Panc1 (cell line): ENCODE measurements at regions not wholly inside any gene's neighbourhood (a gene's known extent, or its start where the extent isn't known, plus 50 kb on each side); places are given as distances from the start of the nearest gene placed in this dataset.
"Not testable (repeated sequence)": the region's sequence is repeated elsewhere in the genome, so short reads cannot be mapped to it uniquely, and the experiment has no call there.

Experiments used
- ATAC-seq: fragments of 200-7000 bp; cut with Tn5 transposase; 2 replicates; pipeline ENCODE4 v1.9.1; 2020; ENCODE audit warnings: mild to moderate bottlenecking, moderate library complexity
- BruUV-seq: library from RNA; stranded (reverse); fragments of 400-500 nt; replicated peaks from 2 replicates; lab custom pipeline; 2021; lab: Mats Ljungman, UMichigan
- CTCF ChIA-PET: fragments of 300-600 bp; sonication (Branson Sonifier 250); formaldehyde crosslinking; loops from one replicate; lab custom pipeline; 2022; ENCODE audit warnings: antibody characterized with exemption; lab: Charles Lee
- POLR2A ChIA-PET: fragments of 300-600 bp; sonication (Branson Sonifier 250); formaldehyde crosslinking; loops from one replicate; lab custom pipeline; 2022; ENCODE audit warnings: antibody characterized with exemption; lab: Charles Lee
- DNase-seq: peaks from one replicate; pipeline ENCODE4 v3.0.0-alpha.2; 2010; ENCODE audit warnings: low read depth, low spot score
- H3K27ac ChIP-seq: 2 replicates; pipeline ENCODE4 v1.5.1; 2011; ENCODE audit warnings: mild to moderate bottlenecking, low read length, inconsistent platforms
- H3K27me3 ChIP-seq: fragments of 200-500 bp; sonication (Bioruptor generic); 2 replicates; pipeline ENCODE4 v1.6.0; 2014; ENCODE audit warnings: low read length, inconsistent platforms; ENCODE audit not compliant: control insufficient read depth, insufficient read depth
- H3K36me3 ChIP-seq: fragments of 200-500 bp; sonication (Bioruptor generic); 2 replicates; pipeline ENCODE4 v1.5.1; 2014; ENCODE audit warnings: inconsistent platforms, mild to moderate bottlenecking, low read length, moderate library complexity; ENCODE audit not compliant: control insufficient read depth, insufficient read depth
- H3K4me1 ChIP-seq: 2 replicates; pipeline ENCODE4 v1.5.1; 2011; ENCODE audit warnings: inconsistent platforms, mild to moderate bottlenecking, low read length, moderate library complexity; ENCODE audit not compliant: control insufficient read depth, insufficient read depth
- H3K4me3 ChIP-seq, 2 experiments: 2 replicates each; pipeline ENCODE4 v1.5.1; 2011 to 2012; ENCODE audit warnings: low read depth in 2 of 2, low read length in 2 of 2, mild to moderate bottlenecking in 2 of 2, inconsistent platforms in 1 of 2, moderate library complexity in 1 of 2
- H3K9me3 ChIP-seq: fragments of 200-500 bp; sonication (Bioruptor generic); 2 replicates; pipeline ENCODE4 v1.5.1; 2014; ENCODE audit warnings: low read depth, mild to moderate bottlenecking, inconsistent platforms, low read length, moderate library complexity; ENCODE audit not compliant: control insufficient read depth, insufficient read depth
- POLR2AphosphoS5 ChIP-seq: IDR thresholded peaks from 2 replicates; pipeline ENCODE4 v1.6.1; 2012; ENCODE audit warnings: mild to moderate bottlenecking, low read depth, low read length, moderate library complexity
- REST ChIP-seq, 2 experiments: IDR thresholded peaks; 2 replicates each; pipeline ENCODE4 v1.6.1; 2011 to 2012; ENCODE audit warnings: low read depth in 2 of 2, control low read depth in 1 of 2, low read length in 1 of 2, mild to moderate bottlenecking in 1 of 2, moderate library complexity in 1 of 2; ENCODE audit not compliant: insufficient read depth in 1 of 2
- SIN3A ChIP-seq: IDR thresholded peaks from 2 replicates; pipeline ENCODE4 v1.6.1; 2012; ENCODE audit warnings: low read depth, mild to moderate bottlenecking, low read length, moderate library complexity, borderline replicate concordance; ENCODE audit not compliant: insufficient read depth
- TCF7L2 ChIP-seq: IDR thresholded peaks from 2 replicates; pipeline ENCODE4 v1.6.1; 2011; ENCODE audit warnings: mild to moderate bottlenecking, low read depth, low read length, inconsistent platforms
- in situ Hi-C: cut with HindIII; loops from 2 replicates; pipeline ENCODE4 v1.10.0; 2016; ENCODE audit warnings: low sequenced_read_pairs, low pct_unique_long_range_greater_than_20kb
- intact Hi-C: fragments of 100-400 bp; cut with micrococcal nuclease; formaldehyde crosslinking; loops from one replicate; pipeline ENCODE4 v1.10.0; 2022; ENCODE audit not compliant: unreplicated experiment
- TF ChIP-seq, protein P1 (sequence below): fragments of 450-650 bp; IDR thresholded peaks from 2 replicates; pipeline ENCODE4 v1.5.1; 2017; ENCODE audit warnings: mild to moderate bottlenecking

DNA sequence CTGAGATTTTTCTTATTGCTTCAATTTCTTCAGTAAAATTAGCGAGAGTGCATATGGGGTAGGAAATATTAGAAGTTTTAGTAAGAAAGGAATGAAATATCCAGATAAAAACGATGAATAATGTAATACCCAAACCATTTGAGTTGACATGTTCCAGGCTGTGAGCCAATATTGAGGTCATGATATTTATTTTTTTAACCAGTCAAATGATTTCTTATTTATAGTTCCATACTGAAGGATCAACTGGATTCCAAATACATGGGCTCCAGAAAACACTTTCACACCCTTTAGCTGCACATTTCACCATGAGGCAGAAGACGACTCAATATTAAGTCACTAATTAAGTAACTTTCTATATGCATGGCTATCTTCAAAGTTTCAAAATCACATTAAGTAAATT lies 312.5 kb downstream of the PPP1R3A start:
- ChIA-PET CTCF (no interaction called here), POLR2A (no interaction called here)
- H3K27me3 ChIP-seq: no peaks in the 10 kb centered on the region
- TF ChIP-seq POLR2AphosphoS5 (no peak), TCF7L2 (no peak), SIN3A (no peak), REST (IDR thresholded peaks at IDR 0.05; ENCODE audit: insufficient read depth in 1 of 2, low read depth in 2 of 2, low read length in 1 of 2) (no peak)
- TF ChIP-seq, protein P1, sequence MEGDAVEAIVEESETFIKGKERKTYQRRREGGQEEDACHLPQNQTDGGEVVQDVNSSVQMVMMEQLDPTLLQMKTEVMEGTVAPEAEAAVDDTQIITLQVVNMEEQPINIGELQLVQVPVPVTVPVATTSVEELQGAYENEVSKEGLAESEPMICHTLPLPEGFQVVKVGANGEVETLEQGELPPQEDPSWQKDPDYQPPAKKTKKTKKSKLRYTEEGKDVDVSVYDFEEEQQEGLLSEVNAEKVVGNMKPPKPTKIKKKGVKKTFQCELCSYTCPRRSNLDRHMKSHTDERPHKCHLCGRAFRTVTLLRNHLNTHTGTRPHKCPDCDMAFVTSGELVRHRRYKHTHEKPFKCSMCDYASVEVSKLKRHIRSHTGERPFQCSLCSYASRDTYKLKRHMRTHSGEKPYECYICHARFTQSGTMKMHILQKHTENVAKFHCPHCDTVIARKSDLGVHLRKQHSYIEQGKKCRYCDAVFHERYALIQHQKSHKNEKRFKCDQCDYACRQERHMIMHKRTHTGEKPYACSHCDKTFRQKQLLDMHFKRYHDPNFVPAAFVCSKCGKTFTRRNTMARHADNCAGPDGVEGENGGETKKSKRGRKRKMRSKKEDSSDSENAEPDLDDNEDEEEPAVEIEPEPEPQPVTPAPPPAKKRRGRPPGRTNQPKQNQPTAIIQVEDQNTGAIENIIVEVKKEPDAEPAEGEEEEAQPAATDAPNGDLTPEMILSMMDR: no peak
- H3K9me3 ChIP-seq: no peaks in the 10 kb centered on the region
- H3K36me3 ChIP-seq: no peaks in the 10 kb centered on the region
- BruUV-seq: no TSS peak
- ATAC-seq (no peak), DNase-seq (no peak)
- intact Hi-C loops: no loop called here
- H3K4me1 ChIP-seq: no peaks in the 10 kb centered on the region
- no peak overlapping the region for H3K27ac ChIP-seq
- H3K4me3 ChIP-seq: no peak overlapping the region
- in situ Hi-C loops: no loop called here

- H3K27me3 ChIP-seq, H3K36me3 ChIP-seq, POLR2A ChIA-PET, H3K27ac ChIP-seq, in situ Hi-C loops, CTCF ChIA-PET, intact Hi-C loops, H3K9me3 ChIP-seq, H3K4me1 ChIP-seq, DNase-seq, H3K4me3 ChIP-seq, BruUV-seq, ATAC-seq: not testable (repeated sequence)
Observed at GRCh38 chr7:113600428-113600827, 318.4 kb downstream of the PPP1R3A start.

- intact Hi-C loops, H3K4me1 ChIP-seq, H3K36me3 ChIP-seq, H3K9me3 ChIP-seq, H3K27me3 ChIP-seq, H3K27ac ChIP-seq, ATAC-seq, H3K4me3 ChIP-seq, POLR2A ChIA-PET, DNase-seq, CTCF ChIA-PET, BruUV-seq, in situ Hi-C loops: not testable (repeated sequence)
Observed at GRCh38 chr7:113593455-113593854, 325.4 kb downstream of the PPP1R3A start.

- H3K9me3 ChIP-seq, ATAC-seq, DNase-seq, in situ Hi-C loops, H3K4me1 ChIP-seq, CTCF ChIA-PET, intact Hi-C loops, BruUV-seq, H3K4me3 ChIP-seq, H3K27ac ChIP-seq, POLR2A ChIA-PET, H3K27me3 ChIP-seq, H3K36me3 ChIP-seq: not testable (repeated sequence)
Observed at GRCh38 chr7:113592924-113593323, 325.9 kb downstream of the PPP1R3A start.
